GM21515 (cell line): ENCODE measurements at regions not wholly inside any gene's neighbourhood (a gene's known extent, or its start where the extent isn't known, plus 50 kb on each side); places are given as distances from the start of the nearest gene placed in this dataset.

Experiments
- ATAC-seq: cut with Tn5 transposase; IDR thresholded peaks from one replicate; pipeline ENCODE4 v1.9.1; 2021; ENCODE audit not compliant: unreplicated experiment

DNA sequence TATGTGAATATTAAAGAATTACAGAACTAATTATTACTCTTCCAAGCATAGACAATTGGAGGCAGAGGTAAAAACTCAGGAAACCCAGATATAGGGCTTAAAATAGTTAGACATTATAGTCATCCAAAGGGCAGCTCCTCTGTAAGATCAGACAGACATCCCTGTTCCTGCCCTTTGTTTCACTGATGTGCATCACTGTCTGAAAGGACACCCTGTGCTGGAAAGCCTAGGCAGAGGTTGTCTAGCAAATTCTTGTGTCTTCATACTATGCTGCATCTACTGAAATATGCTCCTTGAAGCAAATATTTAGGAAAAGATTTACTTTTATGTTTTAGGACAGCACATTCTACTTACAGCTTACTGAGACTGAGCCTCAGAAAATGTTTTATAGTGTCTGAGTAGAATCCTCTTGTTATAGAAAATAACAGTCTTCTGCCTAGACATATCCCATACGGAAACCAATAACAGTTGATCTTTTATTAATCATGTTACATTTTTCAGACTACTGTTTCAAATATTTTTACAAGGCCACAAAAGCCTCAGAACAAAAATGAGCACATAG lies 977.3 kb upstream of the CDH2 start:
- no peak for ATAC-seq

DNA sequence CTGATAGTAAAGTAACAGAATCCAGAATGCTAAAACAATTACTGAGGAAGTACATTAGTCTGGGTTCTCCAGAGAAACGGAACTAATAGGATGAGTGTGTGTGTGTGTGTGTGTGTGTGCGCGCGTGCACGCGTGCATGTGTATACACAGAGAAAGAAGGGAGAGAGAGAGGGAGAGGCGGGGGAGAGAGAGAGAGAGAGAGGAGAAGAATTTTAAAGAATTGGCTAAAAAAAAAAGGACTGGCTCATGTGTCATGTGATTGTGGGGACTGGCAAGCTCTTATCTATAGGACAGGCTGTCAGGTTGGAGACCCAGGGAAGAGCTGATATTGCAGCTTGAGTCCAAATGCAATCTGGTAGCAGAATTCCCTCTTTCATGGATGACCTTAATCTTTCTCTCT lies 976.2 kb upstream of the CDH2 start:
- no peak for ATAC-seq

DNA sequence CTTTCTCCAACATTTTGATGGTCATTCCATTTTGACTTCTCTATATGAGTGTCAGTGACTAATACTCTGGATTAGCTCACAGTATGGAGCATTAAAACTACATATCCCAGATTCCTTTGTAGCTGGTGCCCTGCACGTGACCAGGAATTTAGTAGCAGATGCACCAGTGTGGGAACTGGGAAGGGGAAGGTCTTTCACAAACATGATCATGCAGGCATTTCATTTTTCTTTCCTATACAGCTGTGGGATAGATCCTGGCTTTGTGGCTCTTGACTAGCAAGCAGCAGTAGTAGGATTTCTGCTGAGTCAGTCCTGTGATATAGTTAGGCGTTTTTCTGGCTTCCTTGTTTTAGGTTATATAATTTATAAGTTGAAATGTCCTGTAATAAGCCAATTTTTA lies 971.0 kb upstream of the CDH2 start:
- ATAC-seq, result no peak

DNA sequence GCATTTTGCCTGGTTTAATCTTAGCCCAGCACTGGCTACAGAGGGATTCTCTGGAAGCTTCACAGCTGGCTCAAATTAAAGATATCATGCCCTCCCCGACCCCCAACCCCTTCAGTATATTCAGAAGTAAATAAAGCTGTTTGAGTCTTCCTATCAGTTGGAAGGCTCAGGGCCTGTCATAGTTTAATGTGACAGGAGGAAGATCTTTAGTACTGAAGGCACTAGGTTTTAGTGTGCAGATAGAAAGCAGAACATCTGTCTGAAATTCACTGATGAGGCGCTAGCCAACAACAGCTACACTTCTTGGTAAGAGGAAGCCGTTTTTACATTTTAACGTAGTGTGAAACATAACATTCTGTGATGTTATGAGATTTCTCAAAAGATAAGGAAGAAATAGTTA lies 969.1 kb upstream of the CDH2 start:
- ATAC-seq, result no peak

DNA sequence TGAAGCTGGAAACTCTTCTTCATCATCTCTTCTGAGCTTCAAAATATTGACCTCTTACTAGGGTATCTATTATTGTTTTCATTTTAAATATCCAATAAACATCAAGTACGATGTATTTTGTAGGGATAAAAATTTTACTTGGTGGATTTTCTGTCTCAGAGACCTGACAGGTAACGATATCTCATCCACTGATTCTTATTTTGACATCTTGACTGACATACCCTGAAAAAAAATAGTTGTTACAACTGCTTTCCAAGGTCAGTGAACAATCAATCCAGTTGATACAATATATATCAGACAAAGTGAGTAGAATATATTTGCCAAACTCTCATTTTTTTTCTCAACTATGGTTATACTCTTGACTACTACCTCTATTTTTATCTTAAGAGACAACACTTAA lies 963.7 kb upstream of the CDH2 start:
- ATAC-seq, result no peak

DNA sequence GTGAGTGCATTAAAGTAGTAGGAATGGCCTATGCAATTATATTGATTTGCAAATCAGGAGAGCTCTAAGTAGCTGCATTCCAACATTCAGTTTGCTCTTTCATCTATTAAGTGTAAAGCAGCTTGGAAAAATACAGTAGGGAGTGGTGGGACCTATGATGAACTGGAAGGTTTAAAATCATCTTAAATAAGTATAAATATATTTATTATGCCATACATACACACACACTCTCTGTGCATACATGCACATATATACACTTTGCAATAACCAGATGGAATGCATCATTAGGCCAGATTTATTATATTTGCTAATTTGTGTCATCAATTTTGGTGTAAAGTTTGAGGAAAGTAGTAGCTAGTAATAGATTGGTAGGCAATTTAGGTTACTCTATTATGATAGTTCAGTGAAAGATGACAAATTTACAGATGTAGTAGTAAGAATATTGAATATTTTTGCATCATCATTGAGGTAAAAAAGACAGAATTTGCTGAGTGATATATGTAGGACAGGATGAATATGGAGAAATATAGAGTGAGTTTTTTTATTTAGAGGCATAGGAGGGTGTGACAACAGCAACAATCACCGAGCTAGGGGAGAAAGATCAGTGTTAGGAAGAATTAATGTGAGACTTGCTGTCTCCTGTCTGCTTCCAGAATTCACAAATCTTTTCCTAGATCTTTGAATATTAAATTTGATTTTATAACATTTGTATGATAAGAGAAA lies 961.0 kb upstream of the CDH2 start:
- ATAC-seq, result no peak

DNA sequence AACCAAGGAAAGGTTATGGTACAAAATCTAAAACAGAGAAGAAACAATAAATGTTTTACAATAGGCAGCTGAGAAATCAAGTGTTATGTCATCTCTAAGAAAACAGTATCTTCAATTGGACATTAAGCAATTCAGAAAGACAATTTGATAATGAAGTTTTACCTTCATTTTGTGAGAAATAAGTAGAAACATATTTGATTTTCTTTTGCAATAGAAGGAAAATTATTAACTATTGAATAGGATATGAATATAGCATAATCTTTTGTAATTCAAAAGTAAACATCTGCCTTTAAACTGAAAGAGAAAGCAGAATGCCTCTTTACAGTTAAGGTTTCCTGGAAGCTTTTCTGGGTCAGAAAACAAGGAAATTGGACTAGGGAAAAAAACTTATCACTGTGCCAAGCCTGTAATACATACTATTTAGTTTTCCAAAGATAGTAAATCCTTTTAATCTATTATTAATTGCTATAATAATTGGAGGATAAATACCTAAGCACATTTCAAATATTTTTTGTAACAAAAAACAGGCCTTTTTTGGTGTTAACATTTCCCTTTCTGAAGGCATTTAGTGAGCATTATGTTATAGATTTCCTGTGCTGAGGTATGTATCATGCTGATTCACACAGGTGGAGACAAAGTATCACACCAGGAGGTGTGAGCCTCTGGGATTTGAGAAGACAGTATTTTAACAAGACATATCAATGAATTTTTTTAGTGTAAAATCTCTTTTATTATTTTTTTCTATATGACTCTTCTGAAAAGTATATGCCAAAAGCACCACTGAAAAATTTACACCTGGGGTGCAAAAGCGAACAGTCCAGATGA lies 947.0 kb upstream of the CDH2 start:
- no peak for ATAC-seq

DNA sequence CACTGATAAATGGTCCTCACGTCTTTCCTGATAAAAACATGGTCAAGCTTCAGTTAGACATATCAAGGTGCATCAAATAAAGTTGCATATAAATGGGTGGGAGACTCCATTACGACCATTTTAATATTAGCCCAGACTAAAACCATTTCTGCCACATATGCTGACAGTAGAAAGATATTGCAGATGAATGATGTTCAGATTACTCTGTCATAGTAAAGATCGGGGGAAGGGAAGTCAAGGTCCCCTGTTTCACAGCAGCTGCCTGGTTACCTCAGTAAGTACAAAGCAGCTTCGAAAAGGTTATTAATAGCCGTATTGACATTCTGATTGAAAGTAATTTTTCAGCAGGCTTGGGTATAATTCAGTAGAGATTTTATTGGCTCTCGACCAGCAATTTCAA lies 927.7 kb upstream of the CDH2 start:
- no peak for ATAC-seq

DNA sequence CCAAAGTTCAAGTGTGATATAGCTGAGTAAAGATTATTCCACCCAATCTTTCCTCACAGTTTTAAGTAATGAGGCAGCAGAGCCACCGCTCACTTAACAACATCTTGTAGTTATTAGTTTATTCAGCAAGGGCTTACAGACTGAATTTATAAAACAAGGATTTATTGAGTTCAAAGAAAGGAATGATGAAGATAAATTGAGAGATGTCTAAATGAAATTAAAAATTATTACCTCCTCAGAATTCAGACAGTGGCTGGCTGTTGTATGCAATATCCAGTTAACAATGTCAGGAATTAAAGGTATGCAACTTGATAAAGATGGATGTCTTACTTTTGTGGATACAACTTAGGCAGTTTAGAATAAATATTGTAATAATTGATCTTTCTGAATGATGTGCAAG lies 927.3 kb upstream of the CDH2 start:
- ATAC-seq, result no peak

DNA sequence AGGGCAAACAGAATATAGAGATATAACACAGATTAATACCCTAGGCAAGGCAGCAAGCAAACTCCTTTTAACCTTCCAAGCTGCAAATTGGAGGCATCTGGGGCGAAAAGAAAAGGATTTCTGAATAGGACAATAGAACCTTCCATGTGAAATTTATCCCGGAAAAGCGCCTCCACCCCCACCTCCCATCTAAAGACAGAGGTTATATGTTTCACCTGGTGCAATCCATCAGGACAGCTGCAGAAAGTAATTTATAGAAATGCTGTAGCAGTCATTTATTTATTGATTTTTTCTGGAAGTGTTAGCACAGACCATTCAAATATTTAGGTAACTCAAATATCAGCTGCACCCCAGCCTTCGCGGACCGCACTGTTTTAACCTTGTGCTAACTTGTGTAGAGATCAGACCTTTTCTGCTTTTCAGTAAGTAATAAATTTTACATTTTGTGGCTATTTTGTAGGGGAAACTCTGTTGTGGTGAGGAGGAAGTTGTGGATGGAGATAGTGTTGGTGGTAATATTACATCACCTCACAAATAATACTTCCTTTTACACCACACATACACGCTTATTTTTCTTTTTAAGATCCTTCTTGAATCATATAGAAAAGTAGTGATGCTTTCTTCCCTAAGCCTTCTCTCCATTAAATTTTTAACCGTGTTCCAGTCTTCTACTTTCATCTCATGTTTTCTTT lies 919.3 kb upstream of the CDH2 start:
- no peak for ATAC-seq

DNA sequence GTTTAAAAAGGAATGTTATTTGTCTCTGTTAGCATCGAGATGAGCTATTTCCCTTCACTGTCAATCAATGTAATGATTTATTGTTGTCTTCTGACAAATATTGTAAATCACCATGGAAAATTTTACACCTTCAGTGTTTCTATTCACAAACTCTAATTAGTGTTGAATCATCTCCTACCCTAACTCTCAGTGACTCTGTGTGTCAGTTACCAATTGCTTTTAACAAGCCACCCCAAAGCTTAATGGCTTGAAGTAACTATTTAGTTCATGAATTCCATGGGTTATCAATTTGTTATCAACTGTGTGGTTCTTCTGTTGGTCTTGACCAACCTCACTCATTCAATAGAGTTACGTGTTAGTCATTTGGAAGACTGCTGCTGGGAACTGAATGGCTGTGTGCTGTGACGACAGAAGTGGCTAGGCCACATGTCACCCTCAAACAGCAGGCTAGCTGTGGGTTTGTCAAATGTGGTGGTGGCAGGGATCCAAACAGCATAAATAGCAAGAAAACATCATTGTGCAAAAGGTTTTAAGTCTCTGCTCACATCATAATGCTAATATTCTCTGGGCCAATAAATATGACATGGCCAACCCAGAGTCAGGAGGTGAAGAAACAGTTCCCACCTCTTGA lies 910.8 kb upstream of the CDH2 start:
- ATAC-seq, result no peak

DNA sequence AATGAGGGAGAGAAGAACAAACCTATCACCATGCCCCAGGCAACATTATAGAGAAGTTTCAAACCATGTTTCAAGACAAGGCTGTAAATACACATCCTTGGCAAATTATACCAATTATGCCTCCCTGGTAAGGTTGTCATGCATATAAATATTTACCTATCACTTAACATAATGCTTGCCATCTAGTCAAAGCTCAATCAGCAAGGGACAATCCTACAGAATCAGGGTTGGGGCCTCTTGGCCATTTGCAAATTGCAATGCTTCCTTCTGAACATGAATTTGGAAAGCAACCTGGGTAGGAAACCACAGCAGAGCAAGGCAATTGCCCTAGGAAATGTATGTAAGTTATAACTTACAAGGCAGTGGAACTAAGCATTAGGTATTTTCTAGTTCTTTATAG lies 907.2 kb upstream of the CDH2 start:
- ATAC-seq, result no peak

DNA sequence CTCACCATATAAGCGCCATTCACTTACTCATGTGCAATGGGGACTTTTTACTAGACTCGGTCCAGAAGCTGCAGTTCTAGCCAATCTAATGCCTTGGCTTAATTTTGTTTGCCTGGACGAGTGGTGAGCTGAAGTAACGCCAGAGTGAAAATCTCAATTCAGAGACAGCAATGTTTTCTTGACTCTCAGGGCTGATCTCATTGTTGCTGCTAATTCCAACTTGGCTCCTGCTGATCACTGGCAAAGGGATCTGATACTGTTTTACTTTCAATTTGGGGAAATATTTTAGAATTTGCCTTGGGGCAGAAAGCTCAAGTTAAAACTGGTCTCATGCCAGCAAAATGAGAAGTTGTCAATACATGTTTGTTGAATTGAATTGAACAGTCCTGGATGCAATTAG lies 906.6 kb upstream of the CDH2 start:
- ATAC-seq, result no peak

DNA sequence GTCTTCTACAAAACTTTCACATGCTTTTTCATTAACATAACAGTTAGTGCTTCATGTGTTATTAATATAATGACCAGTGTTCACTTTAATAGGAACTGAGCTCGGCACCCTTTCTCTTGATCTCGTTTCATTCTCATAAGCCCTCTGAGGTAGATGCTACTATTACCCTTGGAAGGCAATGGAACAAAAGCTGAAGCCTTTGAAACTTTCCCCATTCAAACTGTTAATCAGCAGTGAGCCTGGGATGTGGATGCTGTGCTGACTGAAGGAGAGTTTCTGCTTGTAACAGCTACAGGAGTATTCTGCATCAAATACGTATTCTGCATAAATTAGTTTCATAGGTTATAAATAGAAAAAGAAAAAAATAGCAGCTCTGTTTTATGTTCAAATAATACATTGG lies 904.0 kb upstream of the CDH2 start:
- no peak for ATAC-seq

DNA sequence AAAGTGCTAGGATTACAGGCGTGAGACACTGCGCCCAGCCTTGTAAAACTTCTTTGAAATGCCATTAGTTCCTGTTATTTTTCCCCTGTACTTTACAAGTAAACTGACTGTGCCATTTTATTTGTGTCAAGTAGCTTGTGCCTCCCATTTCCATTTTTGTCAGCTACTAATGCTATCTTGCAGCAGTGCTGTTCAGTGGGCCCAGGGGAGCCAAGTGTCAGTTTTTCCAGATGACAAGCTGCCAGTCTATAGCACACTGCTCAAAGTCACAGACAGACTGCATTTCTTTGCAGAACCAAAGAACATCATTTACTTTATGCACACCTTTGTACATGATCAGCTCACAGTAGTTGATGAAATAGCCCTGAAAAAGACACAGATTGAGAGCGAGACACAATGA lies 901.3 kb upstream of the CDH2 start:
- no peak for ATAC-seq

DNA sequence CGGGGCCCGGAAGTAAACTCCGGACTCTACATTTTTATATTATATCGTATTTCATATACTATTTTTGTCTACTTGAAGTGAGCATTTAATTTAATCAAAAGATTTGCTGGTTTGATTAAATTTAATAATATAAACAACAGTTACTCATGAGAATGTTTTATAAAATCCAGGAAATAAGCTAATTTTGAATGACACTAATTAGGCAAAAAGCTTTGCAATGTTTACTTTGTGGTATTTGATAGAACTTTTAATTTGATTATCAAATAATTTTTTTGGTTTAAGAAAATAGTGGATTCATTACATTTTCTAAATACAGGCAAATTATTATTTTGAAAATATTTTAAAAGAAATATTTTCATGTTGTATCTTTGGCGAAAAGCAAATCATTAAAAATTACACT lies 900.4 kb upstream of the CDH2 start:
- ATAC-seq, result no peak

DNA sequence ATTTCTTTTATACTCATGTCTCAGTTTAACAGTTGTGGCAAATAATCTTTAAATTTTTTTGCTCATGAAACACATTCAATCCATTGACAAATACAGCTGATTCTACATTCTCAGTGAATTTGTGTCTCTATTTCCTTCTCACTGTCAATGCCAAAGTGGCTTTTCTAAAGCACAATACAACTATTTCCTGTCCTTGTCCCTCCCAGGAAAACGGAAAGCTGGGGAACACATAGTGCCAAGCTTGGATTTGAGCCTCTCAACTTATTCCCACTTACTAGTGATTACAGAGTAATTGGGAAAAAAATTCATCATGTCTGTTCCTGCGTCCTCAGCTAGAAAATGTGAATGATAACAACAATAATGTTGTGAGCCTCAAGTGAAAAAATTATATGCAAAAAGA lies 899.7 kb upstream of the CDH2 start:
- no peak for ATAC-seq

DNA sequence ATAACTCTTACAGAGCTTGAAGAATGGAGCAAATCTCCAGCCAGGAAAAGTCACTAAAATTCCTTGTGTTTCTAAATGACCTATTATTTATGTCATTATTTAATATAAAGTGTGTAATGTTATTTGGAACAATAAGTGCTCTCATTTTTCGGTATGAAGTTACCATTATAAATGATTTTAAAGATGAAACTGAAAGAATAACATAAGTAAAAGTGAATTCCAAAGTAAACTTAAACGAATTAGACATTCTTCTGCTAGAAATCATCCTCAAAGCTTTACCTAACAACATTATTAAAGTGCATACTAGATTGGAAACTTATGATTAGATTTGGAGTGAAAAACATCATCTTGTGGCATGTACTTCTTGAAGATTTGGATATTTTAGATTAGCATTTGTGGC lies 897.2 kb upstream of the CDH2 start:
- ATAC-seq, result no peak

DNA sequence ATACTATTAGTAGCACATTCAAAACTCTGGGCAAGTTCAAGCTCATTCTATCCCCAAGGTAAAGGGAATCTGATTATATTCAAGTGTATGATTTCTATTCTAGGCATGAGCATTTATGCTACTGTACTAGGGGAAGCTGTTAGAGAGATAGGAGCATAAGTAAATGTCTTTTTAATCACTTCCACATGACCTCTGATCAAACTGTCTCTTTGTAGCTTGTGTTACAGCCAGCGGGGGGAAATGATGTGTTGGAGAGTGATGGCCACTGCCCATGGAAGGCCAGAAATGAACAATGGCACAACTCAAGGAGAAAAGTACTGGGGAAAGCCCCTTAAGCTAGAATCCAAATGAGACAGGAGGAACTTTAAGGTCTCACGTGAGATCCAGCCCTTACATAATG lies 894.9 kb upstream of the CDH2 start:
- ATAC-seq, result no peak

DNA sequence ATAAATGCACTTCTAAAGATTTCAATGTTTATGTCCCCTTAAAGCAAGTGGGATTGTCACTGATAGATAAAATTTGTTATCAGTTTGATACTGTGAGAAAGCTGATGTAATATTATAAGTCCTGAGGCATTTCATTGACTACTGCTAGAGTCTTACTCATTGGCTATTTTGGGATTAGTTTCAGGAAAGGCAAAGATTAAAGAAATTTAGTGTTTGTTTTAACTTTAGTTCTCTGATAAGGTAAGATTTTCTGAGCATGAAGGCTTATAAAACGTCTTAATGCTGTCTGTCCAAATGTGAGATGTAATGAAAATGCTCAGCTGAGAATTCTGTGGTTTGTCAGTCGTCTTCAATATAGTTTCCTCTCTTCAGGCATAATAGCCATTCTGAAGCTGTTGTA lies 886.4 kb upstream of the CDH2 start:
- no peak for ATAC-seq

DNA sequence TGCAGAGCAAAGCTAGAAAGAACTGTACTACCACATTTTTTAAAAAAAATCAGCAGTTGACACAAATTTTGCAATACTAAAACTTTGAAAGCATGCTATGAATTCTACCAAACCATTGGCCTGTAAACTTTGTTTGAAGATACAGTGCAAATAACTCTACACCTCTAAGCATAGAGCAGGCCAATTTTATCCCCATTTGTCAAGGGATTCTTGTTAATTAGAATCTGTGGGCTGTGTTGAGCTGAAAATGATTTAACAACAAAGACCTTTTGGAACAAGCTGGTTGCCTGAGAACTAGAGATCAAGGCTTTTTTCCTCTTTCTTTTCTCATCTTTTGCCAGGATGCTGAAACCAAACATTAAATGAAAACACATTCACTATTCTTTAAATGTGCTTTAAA lies 886.0 kb upstream of the CDH2 start:
- ATAC-seq, result no peak
